Spleen (tissue), 7 donors: ENCODE measurements at regions not wholly inside any gene's neighbourhood (a gene's known extent, or its start where the extent isn't known, plus 50 kb on each side); places are given as distances from the start of the nearest gene placed in this dataset.
"Not testable (repeated sequence)": the region's sequence is repeated elsewhere in the genome, so short reads cannot be mapped to it uniquely, and the experiment has no call there.

Source experiments
- POLR2A ChIP-seq, 3 donors: fragments of 450-650 bp; IDR thresholded peaks; one replicate each; pipeline ENCODE4 v1.5.1; 2017; ENCODE audit warnings: antibody characterized with exemption in 3 of 3, mild to moderate bottlenecking in 1 of 3
- TF ChIP-seq, protein P1 (sequence below), 11 experiments: fragments of 200-600 bp in 7 of 11; fragments of 450-650 bp in 4 of 11; sonication (generic) in 4 of 11; IDR thresholded peaks in 8 of 11; conservative IDR thresholded peaks in 3 of 11; 1 replicate in 7 of 11; 2 replicates in 4 of 11; pipeline versions ENCODE4 v1.4.0 to v1.8.0; 2016 to 2021; ENCODE audit warnings: antibody characterized with exemption in 11 of 11, inconsistent platforms in 4 of 11, mild to moderate bottlenecking in 1 of 11
- donor health status: DM: no; HTN: no; CAD: no; lungs with moderate emphysema.
- donor health status: DM: no; HTN: no; CAD: no.
- donor health status: DM: no; HTN: no; CAD: no.

DNA sequence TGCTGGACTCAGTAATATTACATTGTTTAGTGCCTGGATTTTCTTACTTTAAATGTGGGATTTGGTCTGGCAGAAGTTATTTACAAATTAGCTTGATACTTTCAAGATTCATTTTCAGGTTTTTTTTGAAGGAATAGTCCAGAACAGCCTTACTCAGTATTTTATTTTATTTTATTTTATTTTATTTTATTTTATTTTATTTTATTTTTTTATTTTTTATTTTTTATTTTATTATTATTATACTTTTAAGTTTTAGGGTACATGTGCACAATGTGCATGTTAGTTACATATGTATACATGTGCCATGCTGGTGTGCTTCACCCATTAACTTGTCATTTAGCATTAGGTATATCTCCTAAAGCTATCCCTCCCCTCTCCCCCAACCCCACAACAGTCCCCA is 380.5 kb upstream of the FTMT start:
- TF ChIP-seq, protein P1, sequence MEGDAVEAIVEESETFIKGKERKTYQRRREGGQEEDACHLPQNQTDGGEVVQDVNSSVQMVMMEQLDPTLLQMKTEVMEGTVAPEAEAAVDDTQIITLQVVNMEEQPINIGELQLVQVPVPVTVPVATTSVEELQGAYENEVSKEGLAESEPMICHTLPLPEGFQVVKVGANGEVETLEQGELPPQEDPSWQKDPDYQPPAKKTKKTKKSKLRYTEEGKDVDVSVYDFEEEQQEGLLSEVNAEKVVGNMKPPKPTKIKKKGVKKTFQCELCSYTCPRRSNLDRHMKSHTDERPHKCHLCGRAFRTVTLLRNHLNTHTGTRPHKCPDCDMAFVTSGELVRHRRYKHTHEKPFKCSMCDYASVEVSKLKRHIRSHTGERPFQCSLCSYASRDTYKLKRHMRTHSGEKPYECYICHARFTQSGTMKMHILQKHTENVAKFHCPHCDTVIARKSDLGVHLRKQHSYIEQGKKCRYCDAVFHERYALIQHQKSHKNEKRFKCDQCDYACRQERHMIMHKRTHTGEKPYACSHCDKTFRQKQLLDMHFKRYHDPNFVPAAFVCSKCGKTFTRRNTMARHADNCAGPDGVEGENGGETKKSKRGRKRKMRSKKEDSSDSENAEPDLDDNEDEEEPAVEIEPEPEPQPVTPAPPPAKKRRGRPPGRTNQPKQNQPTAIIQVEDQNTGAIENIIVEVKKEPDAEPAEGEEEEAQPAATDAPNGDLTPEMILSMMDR (IDR thresholded peaks at IDR 0.05 in 8 of 11, conservative IDR thresholded peaks at IDR 0.05 in 3 of 11): not testable (repeated sequence)
- not testable (repeated sequence) for TF ChIP-seq POLR2A (IDR thresholded peaks at IDR 0.05)
